ENCODE measurements at regions not wholly inside any gene's neighbourhood (a gene's known extent, or its start where the extent isn't known, plus 50 kb on each side); places are given as distances from the start of the nearest gene placed in this dataset.

GRCh38 chr6:14728396-14729024 is 517.4 kb upstream of the JARID2 start:
- DNase-seq: peak; percentile 57

GRCh38 chr6:14729129-14729871 is 516.6 kb upstream of the JARID2 start:
- DNase-seq: no peak

GRCh38 chr6:14730654-14731053 is 515.2 kb upstream of the JARID2 start:
- DNase-seq: peak; percentile 52

- DNase-seq: no peak
These were observed 514.3 kb upstream of the JARID2 start for GRCh38 chr6:14731611-14732010.

GRCh38 chr6:14732226-14732843 is 513.5 kb upstream of the JARID2 start:
- no peak for DNase-seq

- DNase-seq: peak; percentile 66
These were observed 512.8 kb upstream of the JARID2 start for GRCh38 chr6:14732844-14733757.

- DNase-seq: no peak
These were observed 511.8 kb upstream of the JARID2 start for GRCh38 chr6:14734052-14734415.

GRCh38 chr6:14734416-14735340 is 511.2 kb upstream of the JARID2 start:
- DNase-seq: peak; percentile 71

GRCh38 chr6:14735956-14736486 is 509.8 kb upstream of the JARID2 start:
- DNase-seq: no peak

GRCh38 chr6:14736554-14736953 is 509.3 kb upstream of the JARID2 start:
- no peak for DNase-seq

GRCh38 chr6:14738497-14738896 is 507.4 kb upstream of the JARID2 start:
- DNase-seq: no peak

GRCh38 chr6:14738933-14739332 is 506.9 kb upstream of the JARID2 start:
- no peak for DNase-seq

GRCh38 chr6:14739827-14740226 is 506.0 kb upstream of the JARID2 start:
- DNase-seq: no peak

GRCh38 chr6:14742171-14742570 is 503.7 kb upstream of the JARID2 start:
- no peak for DNase-seq

GRCh38 chr6:14742680-14743079 is 503.2 kb upstream of the JARID2 start:
- DNase-seq: no peak

- DNase-seq: no peak
These were observed 502.8 kb upstream of the JARID2 start for GRCh38 chr6:14743144-14743473.

- DNase-seq: peak; percentile 96
These were observed 502.2 kb upstream of the JARID2 start for GRCh38 chr6:14743474-14744211.

- DNase-seq: no peak
These were observed 501.7 kb upstream of the JARID2 start for GRCh38 chr6:14744212-14744556.

GRCh38 chr6:14746139-14746837 is 499.6 kb upstream of the JARID2 start:
- DNase-seq: no peak

- peak; percentile 91 for DNase-seq
These were observed 497.9 kb upstream of the JARID2 start for GRCh38 chr6:14747881-14748520.

Data from fibroblast of upper back skin (primary cell).